DOHH2 (cell line): ENCODE measurements at regions not wholly inside any gene's neighbourhood (a gene's known extent, or its start where the extent isn't known, plus 50 kb on each side); places are given as distances from the start of the nearest gene placed in this dataset.

Source experiments
- CTCF ChIP-seq: fragments of 200-600 bp; sonication (generic); IDR thresholded peaks from one replicate; pipeline ENCODE4 v1.5.1; 2014; ENCODE audit warnings: antibody characterized with exemption, mild to moderate bottlenecking, low read depth, low read length; ENCODE audit not compliant: poor library complexity, severe bottlenecking
- EZH2phosphoT487 ChIP-seq: fragments of 200-600 bp; sonication (generic); IDR thresholded peaks from 2 replicates; pipeline ENCODE4 v1.6.1; 2017; ENCODE audit warnings: borderline replicate concordance, mild to moderate bottlenecking, antibody characterized with exemption, low read length, moderate library complexity, mixed read lengths

GRCh38 chr11:26134481-26135355, 197.2 kb upstream of the ANO3 start:
- TF ChIP-seq CTCF, result peak; percentile 60
- TF ChIP-seq EZH2phosphoT487, result no peak
